Activated naive CD8-positive, alpha-beta T cell treated with anti-CD3 and anti-CD28 coated beads, Interleukin-2, amount 50 U/mL, for 24 hours (primary cell): ENCODE measurements at regions not wholly inside any gene's neighbourhood (a gene's known extent, or its start where the extent isn't known, plus 50 kb on each side); places are given as distances from the start of the nearest gene placed in this dataset.
"Not testable (repeated sequence)": the region's sequence is repeated elsewhere in the genome, so short reads cannot be mapped to it uniquely, and the experiment has no call there.

Experiments used
- ATAC-seq: fragments of 150-1000 bp; cut with Tn5 transposase; one replicate; pipeline ENCODE4 v1.10.0; 2021
- DNase-seq: peaks from one replicate; pipeline ENCODE4 v3.0.0; 2021
- H3K27ac Mint-ChIP-seq: one replicate; pipeline ENCODE4 v1.8.0; 2021; ENCODE audit warnings: mild to moderate bottlenecking, mixed read lengths
- H3K27me3 Mint-ChIP-seq: one replicate; pipeline ENCODE4 v1.8.0; 2021; ENCODE audit warnings: mixed read lengths
- H3K36me3 Mint-ChIP-seq: one replicate; pipeline ENCODE4 v1.8.0; 2021; ENCODE audit warnings: low read depth, mixed read lengths
- H3K4me1 Mint-ChIP-seq: one replicate; pipeline ENCODE4 v1.8.0; 2021; ENCODE audit warnings: mixed read lengths
- H3K4me3 Mint-ChIP-seq: one replicate; pipeline ENCODE4 v1.8.0; 2021; ENCODE audit warnings: mild to moderate bottlenecking, moderate library complexity, mixed read lengths
- H3K9me3 Mint-ChIP-seq: one replicate; pipeline ENCODE4 v1.8.0; 2021; ENCODE audit warnings: mixed read lengths

DNA sequence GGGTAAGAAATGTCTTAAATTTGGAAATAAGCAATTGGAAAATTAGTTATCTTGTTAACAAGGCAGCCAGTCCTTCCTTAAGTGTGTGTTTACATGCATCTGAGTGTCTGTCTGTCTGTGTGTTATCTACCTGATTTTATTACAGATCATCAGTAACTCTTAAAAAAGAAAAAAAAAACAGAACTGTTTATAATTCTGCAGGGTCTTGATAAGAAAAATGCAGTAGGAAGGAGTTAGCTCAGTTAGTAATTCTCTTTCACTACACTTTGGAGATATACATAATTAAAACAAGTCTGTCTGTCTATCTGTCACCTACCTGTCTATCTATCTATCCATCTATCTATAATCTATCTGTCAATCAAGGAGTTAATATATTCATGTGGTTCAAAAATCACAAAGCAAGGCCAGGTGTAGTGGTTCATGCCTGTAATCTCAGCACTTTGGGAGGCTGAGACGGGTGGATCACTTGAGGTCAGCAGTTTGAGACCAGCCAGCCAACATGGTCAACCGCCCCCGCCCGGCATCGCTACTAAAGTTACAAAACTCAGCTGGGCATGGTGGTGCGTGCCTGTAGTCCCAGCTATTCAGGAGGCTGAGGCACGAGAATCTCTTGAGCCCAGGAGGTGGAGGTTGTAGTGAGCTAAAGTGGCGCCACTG, 135.5 kb upstream of the SGO1 start:
- no peak overlapping the region for H3K4me3 Mint-ChIP-seq
- ATAC-seq (no peak), DNase-seq (no peak)
- H3K36me3 Mint-ChIP-seq: no peaks in the 10 kb centered on the region
- H3K27ac Mint-ChIP-seq: no peak overlapping the region
- H3K4me1 Mint-ChIP-seq: no peaks in the 10 kb centered on the region
- no peaks in the 10 kb centered on the region for H3K27me3 Mint-ChIP-seq
- H3K9me3 Mint-ChIP-seq: no peaks in the 10 kb centered on the region

DNA sequence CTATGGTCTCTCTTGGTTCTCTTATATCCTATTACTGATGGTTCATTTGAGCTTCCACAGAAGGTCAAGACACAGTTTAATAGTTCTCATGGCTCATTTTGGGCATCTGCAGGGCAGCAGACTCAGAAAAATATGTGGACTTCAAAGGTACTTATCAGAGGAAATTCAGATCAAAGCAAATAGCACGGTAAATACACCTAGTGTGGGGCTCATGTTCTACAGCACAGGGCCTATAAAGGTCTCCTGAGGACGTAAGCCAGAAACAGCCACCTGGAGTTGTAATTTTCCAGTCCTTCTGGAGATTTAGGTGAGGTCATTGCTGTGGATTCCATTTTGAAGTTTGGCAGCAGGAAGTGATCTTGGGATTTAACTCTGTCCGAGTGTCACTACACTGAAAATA, 134.5 kb upstream of the SGO1 start:
- ATAC-seq: no peak

GRCh38 chr3:20319551-20319950, 133.5 kb upstream of the SGO1 start:
- no peak for ATAC-seq
- DNase-seq: no peak
- H3K9me3 Mint-ChIP-seq: no peaks in the 10 kb centered on the region
- H3K4me1 Mint-ChIP-seq: no peaks in the 10 kb centered on the region
- H3K4me3 Mint-ChIP-seq: no peak overlapping the region
- H3K36me3 Mint-ChIP-seq: no peaks in the 10 kb centered on the region
- no peak overlapping the region for H3K27ac Mint-ChIP-seq
- no peaks in the 10 kb centered on the region for H3K27me3 Mint-ChIP-seq

More for the DNA sequence above, 134.5 kb upstream of the SGO1 start:
- no peak overlapping the region for H3K27ac Mint-ChIP-seq
- H3K27me3 Mint-ChIP-seq: no peaks in the 10 kb centered on the region
- H3K36me3 Mint-ChIP-seq: no peaks in the 10 kb centered on the region
- no peak overlapping the region for H3K4me3 Mint-ChIP-seq
- DNase-seq: no peak
- no peaks in the 10 kb centered on the region for H3K4me1 Mint-ChIP-seq
- H3K9me3 Mint-ChIP-seq: no peaks in the 10 kb centered on the region

DNA sequence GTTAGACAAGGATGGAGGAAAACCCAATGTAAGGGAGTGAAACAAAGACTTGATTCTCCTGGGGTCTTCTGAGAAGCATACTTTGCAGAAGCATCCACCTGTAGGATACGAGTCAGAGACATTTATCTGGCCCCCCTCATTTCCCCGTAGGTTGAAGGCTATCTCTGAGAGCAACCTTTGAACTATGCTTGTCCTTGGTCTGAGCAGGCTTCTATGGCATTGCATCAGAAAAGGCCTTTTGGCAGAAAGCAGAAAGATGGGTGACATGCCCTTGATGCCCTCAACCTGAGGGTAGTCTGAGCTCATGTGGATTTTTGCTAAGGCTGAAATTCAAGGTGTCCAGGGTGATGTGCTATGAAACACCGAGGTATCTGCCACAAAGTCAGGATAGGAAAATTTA, 131.6 kb upstream of the SGO1 start:
- Mint-ChIP-seq H3K27ac (no peak overlapping the region), H3K36me3 (no peaks in the 10 kb centered on the region), H3K9me3 (peaks cover 1% of the 10 kb centered on the region), H3K4me1 (no peaks in the 10 kb centered on the region), H3K27me3 (no peaks in the 10 kb centered on the region), H3K4me3 (no peak overlapping the region)
- no peak for ATAC-seq
- no peak for DNase-seq

DNA sequence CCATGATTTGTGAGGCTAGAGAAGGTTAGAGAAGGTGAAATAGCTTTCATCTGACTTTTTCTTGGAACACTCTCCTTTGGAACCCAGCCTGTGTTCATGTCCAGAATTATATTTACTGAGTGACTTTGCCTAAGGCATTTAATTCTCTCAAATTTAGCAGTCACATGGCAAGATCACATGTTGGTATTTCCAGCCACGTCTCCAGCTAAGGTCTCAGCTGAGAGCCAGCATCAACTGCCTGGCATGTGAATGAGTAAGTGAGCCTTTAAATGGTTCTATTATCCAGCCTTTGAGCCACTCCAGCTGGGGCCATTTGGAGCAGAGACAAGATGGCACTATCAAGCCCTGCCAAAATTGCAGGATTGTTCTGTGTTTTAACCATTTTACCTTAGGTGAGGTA, 130.2 kb upstream of the SGO1 start:
- H3K4me3 Mint-ChIP-seq: no peak overlapping the region
- H3K27me3 Mint-ChIP-seq: no peaks in the 10 kb centered on the region
- ATAC-seq (no peak), DNase-seq (no peak)
- no peaks in the 10 kb centered on the region for H3K36me3 Mint-ChIP-seq
- no peak overlapping the region for H3K27ac Mint-ChIP-seq
- H3K4me1 Mint-ChIP-seq: no peaks in the 10 kb centered on the region
- H3K9me3 Mint-ChIP-seq: peaks cover 7% of the 10 kb centered on the region

DNA sequence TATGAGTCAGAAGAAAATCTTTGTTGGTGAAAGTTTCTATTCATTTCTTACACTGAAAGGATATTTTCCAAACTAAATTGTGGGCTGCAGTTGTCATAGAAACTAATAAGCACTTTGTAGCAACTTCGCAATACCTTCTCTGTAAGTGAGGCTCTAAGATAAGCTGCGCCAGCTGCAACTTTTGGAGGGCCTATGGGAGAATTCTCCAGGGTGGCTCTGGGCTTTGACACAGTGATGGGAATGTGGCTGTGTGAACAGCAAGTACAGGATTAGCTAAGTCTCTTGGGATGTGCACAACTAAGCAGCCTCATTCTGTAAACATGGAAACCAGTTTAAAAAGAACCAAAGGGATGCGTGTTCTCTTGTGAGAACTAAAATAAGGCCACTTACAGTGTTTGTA, 124.6 kb upstream of the SGO1 start:
- H3K27me3 Mint-ChIP-seq: no peaks in the 10 kb centered on the region
- DNase-seq (no peak), ATAC-seq (no peak)

GRCh38 chr3:20307383-20307782, 121.4 kb upstream of the SGO1 start:
- peaks cover 3% of the 10 kb centered on the region for H3K9me3 Mint-ChIP-seq
- DNase-seq: no peak
- no peak for ATAC-seq
- no peaks in the 10 kb centered on the region for H3K4me1 Mint-ChIP-seq
- H3K36me3 Mint-ChIP-seq: no peaks in the 10 kb centered on the region
- H3K27me3 Mint-ChIP-seq: no peaks in the 10 kb centered on the region
- no peak overlapping the region for H3K4me3 Mint-ChIP-seq
- H3K27ac Mint-ChIP-seq: no peak overlapping the region

More for the DNA sequence above, 124.6 kb upstream of the SGO1 start:
- H3K27ac Mint-ChIP-seq: no peak overlapping the region
- peaks cover 7% of the 10 kb centered on the region for H3K9me3 Mint-ChIP-seq
- H3K4me3 Mint-ChIP-seq: no peak overlapping the region
- no peaks in the 10 kb centered on the region for H3K36me3 Mint-ChIP-seq
- no peaks in the 10 kb centered on the region for H3K4me1 Mint-ChIP-seq

DNA sequence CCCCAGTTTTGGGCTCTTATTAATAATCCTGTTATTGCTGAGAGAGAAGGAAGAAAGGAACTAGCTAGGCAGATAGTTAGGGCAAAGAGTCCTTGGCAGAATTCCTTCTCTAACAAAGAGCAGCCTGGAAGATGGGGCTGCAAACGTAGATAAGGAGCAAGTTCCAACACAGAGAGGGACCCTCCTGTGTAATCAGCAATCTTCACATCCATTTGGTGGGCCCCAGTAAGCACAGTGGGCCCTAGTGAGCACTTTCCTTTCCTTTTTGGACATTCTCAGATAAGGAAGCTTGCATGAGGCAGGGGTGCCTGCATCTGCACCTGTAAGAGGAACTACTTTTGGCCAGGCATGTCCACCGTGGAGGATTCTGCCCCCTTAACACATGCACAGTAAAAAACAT, 119.6 kb upstream of the SGO1 start:
- Mint-ChIP-seq H3K27me3 (no peaks in the 10 kb centered on the region), H3K36me3 (no peaks in the 10 kb centered on the region), H3K9me3 (no peaks in the 10 kb centered on the region), H3K4me3 (no peak overlapping the region), H3K4me1 (no peaks in the 10 kb centered on the region), H3K27ac (no peak overlapping the region)
- ATAC-seq (no peak), DNase-seq (no peak)

GRCh38 chr3:20302766-20303165, 116.8 kb upstream of the SGO1 start:
- ATAC-seq (no peak), DNase-seq (no peak)
- Mint-ChIP-seq H3K27me3 (no peaks in the 10 kb centered on the region), H3K36me3 (no peaks in the 10 kb centered on the region), H3K4me1 (no peaks in the 10 kb centered on the region), H3K27ac (no peak overlapping the region), H3K4me3 (no peak overlapping the region), H3K9me3 (no peaks in the 10 kb centered on the region)

DNA sequence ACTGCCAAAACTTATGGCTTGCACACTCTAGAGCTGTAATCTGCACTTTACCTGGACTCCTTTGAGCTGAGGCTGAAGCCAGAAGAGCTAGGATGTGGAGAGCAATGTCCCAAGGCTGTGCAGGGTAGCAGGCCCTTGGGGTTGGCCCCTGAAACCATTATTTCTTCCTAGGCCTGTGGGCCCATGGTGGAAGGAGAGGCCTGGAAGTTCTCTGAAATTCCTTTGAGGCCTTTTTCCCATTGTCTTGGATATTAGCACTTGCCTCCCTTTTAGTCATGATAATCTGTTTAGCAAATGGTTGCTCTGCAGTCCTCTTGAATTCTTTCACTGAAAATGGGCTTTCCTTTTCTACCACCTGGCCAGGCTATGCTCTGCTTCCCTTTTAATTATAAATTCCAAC, 102.0 kb upstream of the SGO1 start:
- no peak for ATAC-seq
- no peak for DNase-seq
- Mint-ChIP-seq H3K9me3 (peaks cover 49% of the 10 kb centered on the region), H3K4me1 (no peaks in the 10 kb centered on the region), H3K36me3 (peaks cover 12% of the 10 kb centered on the region), H3K27ac (no peak overlapping the region), H3K27me3 (no peaks in the 10 kb centered on the region), H3K4me3 (no peak overlapping the region)

DNA sequence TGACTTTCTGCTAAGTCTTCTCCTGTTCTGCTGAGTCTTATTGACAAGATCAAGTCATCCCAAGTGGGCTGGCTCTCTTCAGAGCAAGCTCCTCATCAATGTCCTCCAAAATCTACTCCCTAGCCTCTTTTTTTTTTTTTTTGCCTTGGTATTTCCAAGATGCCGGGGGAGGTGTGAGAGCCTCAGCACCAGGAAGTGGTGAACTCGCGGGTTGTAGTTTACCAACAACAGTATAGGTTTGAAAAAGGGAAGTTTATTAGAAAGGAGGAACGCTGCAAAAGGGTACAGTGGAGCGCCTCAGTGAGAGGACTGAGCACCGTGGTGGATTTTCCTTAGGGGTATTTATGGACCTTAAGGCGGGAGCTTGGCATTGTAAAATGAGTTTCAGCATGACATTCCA, 94.3 kb upstream of the SGO1 start:
- H3K4me1 Mint-ChIP-seq: peaks cover 6% of the 10 kb centered on the region
- ATAC-seq: no peak
- H3K4me3 Mint-ChIP-seq: no peak overlapping the region
- H3K27me3 Mint-ChIP-seq: no peaks in the 10 kb centered on the region
- no peak overlapping the region for H3K27ac Mint-ChIP-seq
- DNase-seq: no peak
- peaks cover 26% of the 10 kb centered on the region for H3K9me3 Mint-ChIP-seq
- H3K36me3 Mint-ChIP-seq: peaks cover 8% of the 10 kb centered on the region

DNA sequence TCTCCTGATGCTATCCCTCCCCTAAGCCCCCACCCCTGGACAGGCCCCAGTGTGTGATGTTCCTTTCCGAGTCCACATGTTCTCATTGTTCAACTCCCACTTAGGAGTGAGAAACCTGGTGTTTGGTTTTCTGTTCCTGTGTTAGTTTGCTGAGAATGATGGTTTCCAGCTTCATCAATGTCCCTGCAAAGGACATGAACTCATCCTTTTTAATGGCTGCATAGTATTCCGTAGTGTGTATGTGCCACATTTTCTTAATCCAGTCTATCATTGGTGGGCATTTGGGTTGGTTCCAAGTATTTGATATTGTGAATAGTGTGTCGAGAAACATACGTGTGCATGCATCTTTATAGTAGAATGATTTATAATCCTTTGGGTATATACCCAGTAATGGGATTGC, 80.0 kb upstream of the SGO1 start:
- H3K27me3 Mint-ChIP-seq: not testable (repeated sequence)

GRCh38 chr3:20264900-20265567, 79.0 kb upstream of the SGO1 start:
- DNase-seq: no peak
- peaks cover 9% of the 10 kb centered on the region for H3K9me3 Mint-ChIP-seq
- no peak overlapping the region for H3K27ac Mint-ChIP-seq
- ATAC-seq: no peak
- no peaks in the 10 kb centered on the region for H3K27me3 Mint-ChIP-seq
- peaks cover 4% of the 10 kb centered on the region for H3K36me3 Mint-ChIP-seq
- no peak overlapping the region for H3K4me3 Mint-ChIP-seq
- no peaks in the 10 kb centered on the region for H3K4me1 Mint-ChIP-seq

More for the DNA sequence above, 80.0 kb upstream of the SGO1 start:
- not testable (repeated sequence) for H3K4me3 Mint-ChIP-seq, DNase-seq, H3K27ac Mint-ChIP-seq, H3K36me3 Mint-ChIP-seq, H3K9me3 Mint-ChIP-seq, H3K4me1 Mint-ChIP-seq, ATAC-seq

DNA sequence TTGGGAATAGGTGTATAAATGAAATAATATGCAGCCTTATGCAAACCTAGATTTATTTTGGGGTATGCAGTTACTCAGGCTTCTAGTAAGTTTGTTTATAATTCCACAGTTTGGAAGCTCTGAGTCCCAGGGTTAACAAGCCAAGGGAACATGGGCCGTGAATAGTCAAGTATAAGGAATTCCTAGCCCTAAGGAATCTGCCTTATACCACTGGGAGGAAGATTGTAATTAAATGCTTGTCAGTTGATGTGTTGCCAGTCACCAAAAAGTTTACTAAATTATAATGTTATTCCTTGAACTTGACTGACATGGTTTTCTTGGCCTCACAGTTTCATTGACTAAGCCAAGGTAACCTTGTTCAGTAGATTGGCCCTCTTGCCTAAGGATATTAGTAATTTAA, 72.4 kb upstream of the SGO1 start:
- no peaks in the 10 kb centered on the region for H3K36me3 Mint-ChIP-seq
- DNase-seq (no peak), ATAC-seq (no peak)
- no peaks in the 10 kb centered on the region for H3K4me1 Mint-ChIP-seq
- no peaks in the 10 kb centered on the region for H3K9me3 Mint-ChIP-seq
- no peaks in the 10 kb centered on the region for H3K27me3 Mint-ChIP-seq
- no peak overlapping the region for H3K4me3 Mint-ChIP-seq
- H3K27ac Mint-ChIP-seq: no peak overlapping the region

GRCh38 chr3:20256144-20256543, 70.1 kb upstream of the SGO1 start:
- H3K36me3 Mint-ChIP-seq: no peaks in the 10 kb centered on the region
- ATAC-seq (no peak), DNase-seq (no peak)
- no peak overlapping the region for H3K4me3 Mint-ChIP-seq
- no peaks in the 10 kb centered on the region for H3K27me3 Mint-ChIP-seq
- H3K4me1 Mint-ChIP-seq: no peaks in the 10 kb centered on the region
- no peak overlapping the region for H3K27ac Mint-ChIP-seq
- no peaks in the 10 kb centered on the region for H3K9me3 Mint-ChIP-seq
